CD14-positive monocyte (primary cell): ENCODE measurements at regions not wholly inside any gene's neighbourhood (a gene's known extent, or its start where the extent isn't known, plus 50 kb on each side); places are given as distances from the start of the nearest gene placed in this dataset.
"Not testable (repeated sequence)": the region's sequence is repeated elsewhere in the genome, so short reads cannot be mapped to it uniquely, and the experiment has no call there.

ENCODE experiments used
- DNase-seq, 3 donors: peaks; one replicate each; pipeline ENCODE4 v3.0.0-alpha.2; 2011 to 2022
- H2AFZ ChIP-seq: 2 replicates; pipeline ENCODE4 v1.6.0; 2012; ENCODE audit warnings: mild to moderate bottlenecking, low read depth, low read length, inconsistent platforms; ENCODE audit not compliant: insufficient read depth, poor library complexity, severe bottlenecking
- H3K27ac ChIP-seq, 2 donors: 1 replicate in 1 of 2; 2 replicates in 1 of 2; pipeline ENCODE4 v1.5.1; 2012 to 2013; ENCODE audit warnings: low read length in 2 of 2, control low read depth in 1 of 2, inconsistent platforms in 1 of 2, low read depth in 1 of 2, mild to moderate bottlenecking in 1 of 2
- H3K27me3 ChIP-seq, 2 donors: one replicate each; pipeline versions ENCODE4 v1.6.0 to v1.6.1; 2011 to 2013; ENCODE audit warnings: low read length in 2 of 2; ENCODE audit not compliant: control insufficient read depth in 2 of 2, insufficient read depth in 2 of 2
- H3K36me3 ChIP-seq, 2 donors: replicated peaks in 1 of 2; 1 replicate in 1 of 2; 2 replicates in 1 of 2; pipeline versions ENCODE4 v1.5.1 to v1.6.1; 2012 to 2013; ENCODE audit warnings: low read length in 2 of 2, control low read depth in 1 of 2, inconsistent platforms in 1 of 2, mild to moderate bottlenecking in 1 of 2; ENCODE audit not compliant: insufficient read depth in 2 of 2, control insufficient read depth in 1 of 2
- H3K4me1 ChIP-seq, 2 donors: 1 replicate in 1 of 2; 2 replicates in 1 of 2; pipeline versions ENCODE4 v1.5.1 to v1.6.1; 2012 to 2013; ENCODE audit warnings: low read length in 2 of 2, control low read depth in 1 of 2, inconsistent platforms in 1 of 2, mild to moderate bottlenecking in 1 of 2, moderate library complexity in 1 of 2; ENCODE audit not compliant: insufficient read depth in 2 of 2, control insufficient read depth in 1 of 2
- H3K4me2 ChIP-seq: replicated peaks from 2 replicates; pipeline ENCODE3; 2012; ENCODE audit warnings: low read length, moderate library complexity, mild to moderate bottlenecking; ENCODE audit not compliant: poor library complexity, severe bottlenecking; ENCODE audit errors: extremely low read depth
- H3K4me3 ChIP-seq, 3 experiments: fragments of 200-600 bp in 1 of 3; sonication (generic) in 1 of 3; replicated peaks in 1 of 3; 1 replicate in 2 of 3; 2 replicates in 1 of 3; pipeline ENCODE4 v1.5.1; 2011 to 2013; ENCODE audit warnings: low read length in 3 of 3, mild to moderate bottlenecking in 3 of 3, control low read depth in 2 of 3, low read depth in 2 of 3, inconsistent platforms in 1 of 3, moderate library complexity in 1 of 3
- H3K79me2 ChIP-seq: 2 replicates; pipeline ENCODE4 v1.6.0; 2012; ENCODE audit warnings: mild to moderate bottlenecking, control low read depth, inconsistent platforms, low read length, moderate library complexity; ENCODE audit not compliant: insufficient read depth
- H3K9ac ChIP-seq: 2 replicates; pipeline ENCODE4 v1.6.0; 2017; ENCODE audit warnings: low read length, mild to moderate bottlenecking; ENCODE audit not compliant: insufficient read depth, poor library complexity, severe bottlenecking
- H3K9me3 ChIP-seq, 2 donors: replicated peaks in 1 of 2; 1 replicate in 1 of 2; 2 replicates in 1 of 2; pipeline versions ENCODE4 v1.5.1 to v1.6.1; 2012 to 2013; ENCODE audit warnings: low read length in 2 of 2, control low read depth in 1 of 2; ENCODE audit not compliant: control insufficient read depth in 1 of 2, insufficient read depth in 1 of 2
- H4K20me1 ChIP-seq: 2 replicates; pipeline ENCODE4 v1.6.0; 2012; ENCODE audit warnings: mild to moderate bottlenecking, low read length, control low read depth, moderate library complexity; ENCODE audit not compliant: insufficient read depth
- H3K27ac Mint-ChIP-seq, 7 donors: one replicate each; pipeline ENCODE4 v1.8.0; 2020; ENCODE audit warnings: mild to moderate bottlenecking in 7 of 7, mixed read lengths in 7 of 7, moderate library complexity in 6 of 7, inconsistent platforms in 2 of 7
- H3K27me3 Mint-ChIP-seq, 3 donors: one replicate each; pipeline ENCODE4 v1.8.0; 2021 to 2022; ENCODE audit warnings: low read depth in 3 of 3, mild to moderate bottlenecking in 3 of 3, mixed read lengths in 3 of 3, moderate library complexity in 3 of 3, inconsistent platforms in 1 of 3
- H3K36me3 Mint-ChIP-seq, 2 donors: one replicate each; pipeline ENCODE4 v1.8.0; 2020; ENCODE audit warnings: mixed read lengths in 2 of 2, inconsistent platforms in 1 of 2, mild to moderate bottlenecking in 1 of 2
- H3K4me1 Mint-ChIP-seq: one replicate; pipeline ENCODE4 v1.8.0; 2020; ENCODE audit warnings: mild to moderate bottlenecking, mixed read lengths
- H3K4me3 Mint-ChIP-seq, 2 donors: one replicate each; pipeline ENCODE4 v1.8.0; 2020; ENCODE audit warnings: mild to moderate bottlenecking in 2 of 2, mixed read lengths in 2 of 2, moderate library complexity in 1 of 2
- H3K9me3 Mint-ChIP-seq, 7 donors: one replicate each; pipeline ENCODE4 v1.8.0; 2020 to 2022; ENCODE audit warnings: mixed read lengths in 7 of 7, mild to moderate bottlenecking in 6 of 7, moderate library complexity in 6 of 7, inconsistent platforms in 2 of 7
- CTCF ChIP-seq: fragments of 200-600 bp; IDR thresholded peaks from one replicate; pipeline ENCODE4 v1.8.0; 2022; ENCODE audit warnings: antibody characterized with exemption, mild to moderate bottlenecking
- WGBS: methylation state at CpG from one replicate; pipeline ENCODE4 v1.1.5; 2013; ENCODE audit warnings: missing lambda C conversion rate; ENCODE audit not compliant: insufficient coverage; 5-methylcytosine and 5-hydroxymethylcytosine counted together
- intact Hi-C, 2 donors: fragments of 100-400 bp; cut with micrococcal nuclease; formaldehyde crosslinking; loops; one replicate each; pipeline versions ENCODE4 v1.15.0 to v1.15.1; 2023

- Histone ChIP-seq H4K20me1 (no peaks in the 10 kb centered on the region), H3K9me3 (no peaks in the 10 kb centered on the region), H3K27me3 (no peaks in the 10 kb centered on the region), H3K4me2 (no peak overlapping the region), H3K4me1 (no peaks in the 10 kb centered on the region), H3K9ac (no peak overlapping the region), H3K36me3 (no peaks in the 10 kb centered on the region), H3K79me2 (no peaks in the 10 kb centered on the region), H2AFZ (no peak overlapping the region), H3K4me3 (no peak overlapping the region), H3K27ac (no peak overlapping the region)
- no peak for TF ChIP-seq CTCF
- DNase-seq, result no peak
- Mint-ChIP-seq H3K27me3 (peaks cover 0 to 2% (median 0%) of the 10 kb centered on the region in 3 donors), H3K4me1 (no peaks in the 10 kb centered on the region), H3K36me3 (no peaks in the 10 kb centered on the region), H3K4me3 (no peak overlapping the region), H3K27ac (no peak overlapping the region), H3K9me3 (peaks cover 11 to 22% (median 16%) of the 10 kb centered on the region in 7 donors)
- intact Hi-C loops, result no loop called here
- WGBS, result 100% methylated on average over 1 of the region's 3 CpGs
Measured at GRCh38 chr2:144904612-144905011, 384.7 kb upstream of the ZEB2 start.

GRCh38 chr2:144903045-144903444 lies 383.1 kb upstream of the ZEB2 start:
- H3K36me3 Mint-ChIP-seq, intact Hi-C loops, H3K4me2 ChIP-seq, H3K27me3 ChIP-seq, H3K4me1 Mint-ChIP-seq, H4K20me1 ChIP-seq, H3K27me3 Mint-ChIP-seq, H3K27ac ChIP-seq, H3K79me2 ChIP-seq, DNase-seq, H3K36me3 ChIP-seq, H3K4me3 ChIP-seq, H3K27ac Mint-ChIP-seq, H3K4me3 Mint-ChIP-seq, H2AFZ ChIP-seq, H3K9ac ChIP-seq, H3K4me1 ChIP-seq, H3K9me3 ChIP-seq: not testable (repeated sequence)
- 100% methylated on average over 6 of the region's 19 CpGs for WGBS
- peaks cover 11 to 24% (median 17%) of the 10 kb centered on the region in 7 donors for H3K9me3 Mint-ChIP-seq

- H3K4me2 ChIP-seq, H3K27me3 Mint-ChIP-seq: not testable (repeated sequence)
- WGBS, result no CpG with 5 or more reads among the region's 4 CpGs
Measured at GRCh38 chr2:144901386-144901785, 381.5 kb upstream of the ZEB2 start.

More at GRCh38 chr2:144901386-144901785, 381.5 kb upstream of the ZEB2 start:
- H3K27me3 ChIP-seq, H2AFZ ChIP-seq, H3K27ac Mint-ChIP-seq, H3K9ac ChIP-seq, H3K4me3 Mint-ChIP-seq, H3K36me3 ChIP-seq, H3K9me3 ChIP-seq, DNase-seq, H3K36me3 Mint-ChIP-seq, H3K4me3 ChIP-seq, H3K27ac ChIP-seq, H4K20me1 ChIP-seq, H3K4me1 Mint-ChIP-seq, intact Hi-C loops, H3K4me1 ChIP-seq, H3K79me2 ChIP-seq: not testable (repeated sequence)
- H3K9me3 Mint-ChIP-seq, result peaks cover 11 to 22% (median 16%) of the 10 kb centered on the region in 7 donors
